NCI-H1436 treated with DMSO at 0.1 percent for 48 hours (cell line): ENCODE measurements at regions not wholly inside any gene's neighbourhood (a gene's known extent, or its start where the extent isn't known, plus 50 kb on each side); places are given as distances from the start of the nearest gene placed in this dataset.

Source experiments
- DNase-seq: peaks from one replicate; lab custom pipeline; 2025; lab: John Stamatoyannopoulos, UW

- DNase-seq = no peak
Observed at GRCh38 chr13:73751290-73751689, 382.9 kb downstream of the KLF12 start.

GRCh38 chr13:73748404-73748803 is 385.8 kb downstream of the KLF12 start:
- DNase-seq = no peak

DNA sequence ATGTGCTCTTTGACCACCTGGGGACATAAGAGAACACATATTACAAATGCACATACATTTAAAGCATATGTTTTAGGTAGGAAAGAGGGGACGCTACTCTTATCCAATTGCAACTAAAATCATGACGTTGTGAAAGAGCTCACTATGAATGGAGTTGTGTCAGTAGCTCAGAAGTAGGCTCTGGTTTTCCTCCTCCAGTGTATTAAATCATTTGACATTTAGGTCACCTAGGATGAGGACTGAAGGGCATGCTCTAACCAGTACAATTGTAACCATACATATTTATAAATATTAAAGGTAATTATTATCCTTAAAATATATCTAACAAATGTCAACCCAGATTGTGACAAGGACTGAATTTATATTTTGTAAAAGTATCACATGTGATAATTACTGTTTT is 389.0 kb downstream of the KLF12 start:
- no peak for DNase-seq

GRCh38 chr13:73742982-73743381 is 391.2 kb downstream of the KLF12 start:
- DNase-seq = no peak

GRCh38 chr13:73741742-73742141 is 392.5 kb downstream of the KLF12 start:
- DNase-seq = no peak

DNA sequence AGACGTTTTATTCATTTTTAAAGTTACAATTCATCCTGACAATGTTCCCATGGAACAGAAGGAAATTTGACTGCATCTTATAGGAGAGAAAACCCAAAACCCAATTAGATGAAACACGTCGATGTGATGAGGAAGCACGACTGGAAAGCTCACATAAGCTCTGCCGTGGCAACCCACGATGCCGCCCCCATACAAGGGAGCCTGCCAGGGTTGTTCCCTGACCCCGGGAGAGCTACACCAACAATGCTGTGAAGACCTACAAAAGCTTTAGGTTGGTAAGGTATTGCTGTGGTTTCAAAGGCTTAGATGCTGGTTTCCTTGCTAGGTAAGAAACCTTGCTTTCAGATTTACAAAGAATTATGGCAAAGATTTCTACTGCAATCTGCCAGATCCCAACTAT is 393.1 kb downstream of the KLF12 start:
- no peak for DNase-seq

GRCh38 chr13:73740666-73741065 is 393.5 kb downstream of the KLF12 start:
- DNase-seq = no peak

DNA sequence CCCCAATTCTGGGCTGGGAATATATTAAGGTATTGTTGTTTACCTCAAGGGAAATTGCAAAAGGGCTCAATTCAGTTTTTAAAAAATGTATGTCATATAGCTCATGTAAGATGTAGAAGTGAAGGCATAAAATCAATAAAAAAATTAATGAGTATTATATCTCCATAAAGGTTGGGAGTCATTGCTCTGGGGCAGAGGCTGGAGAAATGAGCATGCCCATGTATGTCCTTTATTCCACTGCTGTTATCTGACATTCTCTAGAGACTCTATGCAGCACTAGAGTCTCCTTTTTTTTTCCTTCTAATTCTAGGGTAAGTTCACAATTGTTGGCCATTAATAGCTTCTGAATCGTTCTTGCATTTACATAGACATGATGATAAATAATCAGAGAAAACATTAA is 394.8 kb downstream of the KLF12 start:
- no peak for DNase-seq

DNA sequence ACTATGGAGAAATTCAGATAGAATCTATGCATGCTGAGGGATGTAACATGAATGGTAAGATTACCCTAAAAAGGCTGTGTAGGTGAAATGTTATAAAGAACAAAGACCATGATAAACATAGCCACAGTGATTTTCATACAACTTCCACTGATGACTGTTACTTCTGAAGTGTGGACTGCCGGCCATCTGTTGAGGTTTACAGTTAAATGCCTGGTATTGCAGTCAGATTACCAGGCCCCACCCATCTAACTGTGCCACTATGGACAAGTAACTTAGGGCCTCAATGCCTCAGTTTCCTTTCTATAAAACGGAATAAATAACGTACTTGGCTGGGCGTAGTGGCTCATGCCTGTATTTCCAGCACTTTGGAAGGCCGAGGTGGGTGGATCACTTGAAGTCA is 395.6 kb downstream of the KLF12 start:
- DNase-seq = no peak

DNA sequence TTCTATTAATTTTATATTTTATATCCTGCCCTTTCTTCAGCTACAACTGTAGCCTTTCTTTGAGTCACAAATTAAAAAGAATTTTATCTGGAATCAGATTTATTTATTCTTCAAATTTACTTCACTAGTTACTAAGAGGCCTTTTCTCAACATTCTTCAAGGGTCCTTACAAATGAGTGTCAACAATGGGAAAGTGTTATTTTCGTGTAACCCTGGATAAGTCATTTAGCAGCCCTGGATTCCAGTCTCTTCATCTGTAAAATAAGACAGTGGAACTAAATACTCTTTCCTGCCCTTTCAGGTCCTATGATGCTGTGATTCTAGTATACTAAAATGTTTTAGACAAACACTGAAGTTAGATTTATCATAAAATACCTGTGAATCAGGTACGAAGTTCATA is 397.0 kb downstream of the KLF12 start:
- no peak for DNase-seq

- no peak for DNase-seq
Observed at GRCh38 chr13:73733706-73734105, 400.5 kb downstream of the KLF12 start.

- DNase-seq = no peak
Observed at GRCh38 chr13:73732350-73732749, 401.9 kb downstream of the KLF12 start.

- DNase-seq = no peak
Observed at GRCh38 chr13:73731564-73731963, 402.6 kb downstream of the KLF12 start.

- no peak for DNase-seq
Observed at GRCh38 chr13:73730014-73730413, 404.2 kb downstream of the KLF12 start.

DNA sequence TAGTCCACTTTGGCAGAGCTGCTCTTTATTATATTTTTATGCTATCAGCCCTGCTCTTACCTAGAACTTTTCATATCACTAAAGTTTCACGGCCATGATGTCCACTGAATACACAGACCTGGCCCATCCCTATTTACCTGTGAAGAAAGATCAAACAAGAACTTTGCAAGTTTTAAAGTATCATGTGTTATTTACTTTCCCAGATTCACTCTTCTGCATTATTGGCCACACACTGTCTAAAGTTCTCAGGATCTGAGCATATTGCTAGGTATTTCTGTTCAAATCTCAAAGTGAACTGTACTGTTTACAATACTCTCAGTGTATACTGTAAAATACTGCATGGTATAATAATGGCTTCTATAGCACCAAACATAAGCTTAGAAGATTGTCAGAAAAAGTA is 405.2 kb downstream of the KLF12 start:
- DNase-seq = no peak

DNA sequence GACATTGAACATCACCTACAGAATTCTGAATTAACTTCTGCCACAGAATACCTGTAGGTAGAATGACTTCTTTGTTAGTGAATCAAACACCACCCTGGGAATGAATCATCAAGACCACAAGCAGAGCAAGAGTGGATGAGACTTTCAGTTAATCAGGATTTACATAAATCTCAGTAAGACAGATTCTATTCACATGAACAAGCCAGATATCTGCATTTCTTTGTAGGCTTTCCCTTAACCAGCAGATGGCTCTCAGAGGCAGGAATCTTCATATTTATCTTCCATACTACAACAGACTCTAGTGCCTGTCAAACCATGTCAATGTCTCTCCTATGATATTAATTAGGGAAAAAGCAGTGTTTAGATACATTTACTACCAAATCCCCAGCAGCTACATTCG is 412.1 kb downstream of the KLF12 start:
- no peak for DNase-seq

GRCh38 chr13:73721571-73721970 is 412.6 kb downstream of the KLF12 start:
- DNase-seq = no peak

DNA sequence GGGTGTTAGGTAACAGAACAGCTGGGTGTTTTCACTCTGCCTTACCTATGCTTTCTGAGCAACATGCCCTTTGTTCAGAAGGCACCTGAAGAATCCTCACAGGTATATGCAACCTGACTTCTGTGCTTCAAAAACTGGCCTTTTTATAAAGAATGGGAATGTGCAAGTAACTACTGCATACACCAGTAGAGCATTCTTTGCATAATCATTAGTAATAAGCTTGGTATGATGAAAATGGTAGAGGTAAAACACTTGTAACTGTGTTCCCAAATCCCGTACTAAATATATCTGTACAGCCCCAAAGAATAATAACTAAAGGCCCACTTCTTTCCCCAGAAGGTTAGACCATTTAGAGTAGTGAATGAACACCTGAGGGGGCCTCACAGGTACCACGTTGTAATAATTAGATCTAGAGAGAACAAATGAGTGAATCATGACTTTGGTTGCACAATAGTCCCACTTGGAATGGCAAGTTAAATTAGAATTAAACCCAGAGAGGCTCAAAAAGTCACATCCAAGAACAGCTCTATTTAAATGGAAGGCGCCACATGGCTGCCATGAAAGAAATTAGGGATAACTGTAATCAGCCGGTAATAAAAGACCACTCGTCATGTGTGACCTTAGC is 413.9 kb downstream of the KLF12 start:
- DNase-seq = no peak

DNA sequence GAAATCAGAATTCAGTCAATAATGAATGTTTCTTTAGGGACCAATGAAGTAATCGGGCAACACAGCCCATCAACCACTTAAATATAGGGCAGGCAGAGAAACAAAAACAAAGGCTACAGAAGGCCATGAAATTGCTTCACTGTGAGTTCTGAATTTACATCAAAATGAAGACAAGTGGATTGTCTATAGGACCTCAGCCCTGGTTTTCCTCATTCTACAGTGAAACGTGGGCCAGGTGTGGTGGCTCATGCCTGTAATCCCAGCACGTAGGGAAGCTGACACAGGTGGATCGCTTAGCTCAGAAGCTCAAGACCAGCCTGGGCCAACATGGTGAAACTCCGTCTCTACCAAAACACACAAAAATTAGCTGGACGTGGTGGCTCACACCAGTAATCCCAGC is 416.0 kb downstream of the KLF12 start:
- DNase-seq = no peak

GRCh38 chr13:73717632-73718031 is 416.6 kb downstream of the KLF12 start:
- DNase-seq = no peak

DNA sequence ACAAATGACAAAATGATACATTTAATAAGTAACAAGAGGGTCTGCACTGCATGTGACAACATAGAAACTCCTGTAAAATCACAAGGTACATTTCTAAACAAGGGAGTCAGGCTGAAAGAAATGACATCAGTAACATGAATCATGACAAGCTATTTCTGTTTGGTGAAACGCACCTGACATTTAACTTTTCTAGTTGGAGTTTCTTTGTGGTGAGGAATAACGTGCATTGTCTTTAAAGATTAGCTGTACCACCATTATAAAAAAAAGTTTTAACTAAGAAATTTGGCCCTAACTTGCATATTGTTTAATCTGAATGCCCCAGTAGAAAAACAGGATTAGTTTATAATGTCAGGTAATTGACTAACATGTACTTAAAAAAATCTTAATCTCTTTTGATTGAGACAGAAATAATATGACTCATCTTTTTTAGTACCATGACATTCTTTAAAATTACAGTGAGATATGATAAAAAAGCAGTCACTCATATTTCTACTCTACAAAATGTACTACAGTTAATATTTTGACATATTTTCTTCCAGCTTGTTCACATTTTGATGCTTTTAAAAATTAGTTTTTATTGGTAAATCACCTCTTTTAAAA is 418.2 kb downstream of the KLF12 start:
- no peak for DNase-seq

GRCh38 chr13:73715114-73715910 is 418.9 kb downstream of the KLF12 start:
- DNase-seq = no peak

DNA sequence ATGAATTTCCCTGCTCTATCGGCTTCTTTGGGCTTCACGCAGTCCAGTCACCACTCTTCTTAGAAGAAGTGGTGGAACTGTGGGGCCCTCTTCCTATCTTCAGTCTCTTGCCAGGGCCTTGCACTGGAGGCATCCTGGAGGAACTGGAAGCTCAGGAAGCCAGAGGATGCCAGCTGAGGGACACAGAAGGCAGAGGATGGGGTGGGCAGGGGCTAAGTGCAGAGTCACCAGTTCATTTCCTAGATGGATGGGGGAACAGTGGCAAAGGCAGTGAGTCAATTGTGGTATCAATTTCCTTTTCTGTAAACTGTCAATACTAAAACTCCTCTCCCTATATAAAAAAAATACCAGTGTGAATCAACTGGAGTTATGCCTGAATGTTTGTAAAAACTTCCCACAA is 419.7 kb downstream of the KLF12 start:
- no peak for DNase-seq
